Natural killer cell (primary cell): ENCODE measurements at regions not wholly inside any gene's neighbourhood (a gene's known extent, or its start where the extent isn't known, plus 50 kb on each side); places are given as distances from the start of the nearest gene placed in this dataset.

Experiments
- ATAC-seq, 3 donors: fragments of 150-1000 bp in 2 of 3; fragments of 200-7000 bp in 1 of 3; cut with Tn5 transposase; 1 replicate in 1 of 3; 2 replicates in 2 of 3; pipeline ENCODE4 v1.10.0; 2021; ENCODE audit warnings: mild to moderate bottlenecking in 2 of 3, moderate library complexity in 2 of 3
- DNase-seq, 2 donors: peaks; one replicate each; pipeline versions ENCODE4 v3.0.0 to v3.0.0-alpha.2; 2013 to 2021; ENCODE audit warnings: mixed read lengths in 1 of 2
- H3K27ac ChIP-seq: one replicate; pipeline ENCODE4 v1.5.1; 2013; ENCODE audit warnings: mild to moderate bottlenecking, low read length
- H3K27me3 ChIP-seq: one replicate; pipeline ENCODE4 v1.6.1; 2013; ENCODE audit warnings: low read length; ENCODE audit not compliant: control insufficient read depth, insufficient read depth
- H3K36me3 ChIP-seq: one replicate; pipeline ENCODE4 v1.6.1; 2013; ENCODE audit warnings: low read length; ENCODE audit not compliant: control insufficient read depth, insufficient read depth
- H3K4me1 ChIP-seq: one replicate; pipeline ENCODE4 v1.6.1; 2013; ENCODE audit warnings: low read length; ENCODE audit not compliant: control insufficient read depth, insufficient read depth
- H3K4me3 ChIP-seq: one replicate; pipeline ENCODE4 v1.5.1; 2013; ENCODE audit warnings: low read length
- H3K9me3 ChIP-seq: one replicate; pipeline ENCODE4 v1.6.1; 2013; ENCODE audit warnings: low read length; ENCODE audit not compliant: control insufficient read depth, insufficient read depth
- H3K27ac Mint-ChIP-seq, 2 donors: one replicate each; pipeline ENCODE4 v1.8.0; 2022; ENCODE audit warnings: mild to moderate bottlenecking in 2 of 2, mixed read lengths in 2 of 2, moderate library complexity in 1 of 2
- H3K27me3 Mint-ChIP-seq, 2 donors: one replicate each; pipeline ENCODE4 v1.8.0; 2022; ENCODE audit warnings: low read depth in 2 of 2, mixed read lengths in 2 of 2
- H3K36me3 Mint-ChIP-seq: one replicate; pipeline ENCODE4 v1.8.0; 2022; ENCODE audit warnings: mixed read lengths
- H3K4me1 Mint-ChIP-seq, 2 donors: one replicate each; pipeline ENCODE4 v1.8.0; 2022; ENCODE audit warnings: mixed read lengths in 2 of 2
- H3K4me3 Mint-ChIP-seq: one replicate; pipeline ENCODE4 v1.8.0; 2022; ENCODE audit warnings: mild to moderate bottlenecking, moderate library complexity, mixed read lengths
- H3K9me3 Mint-ChIP-seq, 2 donors: one replicate each; pipeline ENCODE4 v1.8.0; 2022; ENCODE audit warnings: mixed read lengths in 2 of 2
- WGBS: methylation state at CpG from one replicate; pipeline ENCODE4 v1.1.7; 2013; ENCODE audit warnings: missing lambda C conversion rate; ENCODE audit not compliant: insufficient coverage; 5-methylcytosine and 5-hydroxymethylcytosine counted together
- intact Hi-C: fragments of 100-400 bp; cut with micrococcal nuclease; formaldehyde crosslinking; loops from one replicate; pipeline ENCODE4 v1.14.2; 2022
- TF ChIP-seq, protein P1 (sequence below): fragments of 200-600 bp; IDR thresholded peaks from one replicate; pipeline ENCODE4 v1.8.0; 2022; ENCODE audit warnings: antibody characterized with exemption

DNA sequence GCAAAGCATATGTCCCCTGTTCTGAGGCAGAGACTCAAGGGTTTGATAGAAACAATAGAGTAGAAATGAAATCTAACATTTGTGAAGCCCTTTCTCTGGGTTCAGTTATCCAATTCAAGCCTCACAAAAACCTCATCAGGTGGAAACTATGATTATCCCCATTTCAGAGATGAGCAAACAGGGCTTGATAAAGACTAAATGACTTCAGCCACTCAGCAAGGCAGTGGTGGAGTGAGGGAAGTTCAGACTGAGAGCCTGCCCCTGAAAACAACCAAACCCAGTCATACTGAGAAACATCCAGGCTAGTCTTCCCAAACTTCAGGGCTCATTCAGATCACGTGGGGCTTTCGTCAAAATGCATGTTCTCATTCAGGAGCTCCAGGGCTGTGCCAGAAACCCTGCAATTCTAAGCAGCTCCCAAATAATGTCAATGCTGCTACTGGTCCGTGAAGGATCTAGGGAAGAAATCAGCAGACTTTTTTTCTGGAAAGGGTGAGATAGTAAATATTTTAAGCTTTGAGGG, 109.6 kb upstream of the KIT start:
- TF ChIP-seq, protein P1, sequence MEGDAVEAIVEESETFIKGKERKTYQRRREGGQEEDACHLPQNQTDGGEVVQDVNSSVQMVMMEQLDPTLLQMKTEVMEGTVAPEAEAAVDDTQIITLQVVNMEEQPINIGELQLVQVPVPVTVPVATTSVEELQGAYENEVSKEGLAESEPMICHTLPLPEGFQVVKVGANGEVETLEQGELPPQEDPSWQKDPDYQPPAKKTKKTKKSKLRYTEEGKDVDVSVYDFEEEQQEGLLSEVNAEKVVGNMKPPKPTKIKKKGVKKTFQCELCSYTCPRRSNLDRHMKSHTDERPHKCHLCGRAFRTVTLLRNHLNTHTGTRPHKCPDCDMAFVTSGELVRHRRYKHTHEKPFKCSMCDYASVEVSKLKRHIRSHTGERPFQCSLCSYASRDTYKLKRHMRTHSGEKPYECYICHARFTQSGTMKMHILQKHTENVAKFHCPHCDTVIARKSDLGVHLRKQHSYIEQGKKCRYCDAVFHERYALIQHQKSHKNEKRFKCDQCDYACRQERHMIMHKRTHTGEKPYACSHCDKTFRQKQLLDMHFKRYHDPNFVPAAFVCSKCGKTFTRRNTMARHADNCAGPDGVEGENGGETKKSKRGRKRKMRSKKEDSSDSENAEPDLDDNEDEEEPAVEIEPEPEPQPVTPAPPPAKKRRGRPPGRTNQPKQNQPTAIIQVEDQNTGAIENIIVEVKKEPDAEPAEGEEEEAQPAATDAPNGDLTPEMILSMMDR, result no peak
- 76% methylated on average over 3 of the region's 3 CpGs for WGBS
- H3K4me1 Mint-ChIP-seq, result no peaks in the 10 kb centered on the region
- Histone ChIP-seq H3K4me3 (no peak overlapping the region), H3K36me3 (no peaks in the 10 kb centered on the region), H3K27me3 (no peaks in the 10 kb centered on the region), H3K4me1 (no peaks in the 10 kb centered on the region), H3K9me3 (no peaks in the 10 kb centered on the region), H3K27ac (no peak overlapping the region)
- ATAC-seq, result no peak
- H3K27ac Mint-ChIP-seq, result no peak overlapping the region
- H3K9me3 Mint-ChIP-seq, result no peaks in the 10 kb centered on the region
- DNase-seq, result no peak
- no peaks in the 10 kb centered on the region for H3K36me3 Mint-ChIP-seq
- H3K27me3 Mint-ChIP-seq, result peaks cover 0 to 3% of the 10 kb centered on the region in 2 donors
- intact Hi-C loops, result no loop called here
- no peak overlapping the region for H3K4me3 Mint-ChIP-seq

DNA sequence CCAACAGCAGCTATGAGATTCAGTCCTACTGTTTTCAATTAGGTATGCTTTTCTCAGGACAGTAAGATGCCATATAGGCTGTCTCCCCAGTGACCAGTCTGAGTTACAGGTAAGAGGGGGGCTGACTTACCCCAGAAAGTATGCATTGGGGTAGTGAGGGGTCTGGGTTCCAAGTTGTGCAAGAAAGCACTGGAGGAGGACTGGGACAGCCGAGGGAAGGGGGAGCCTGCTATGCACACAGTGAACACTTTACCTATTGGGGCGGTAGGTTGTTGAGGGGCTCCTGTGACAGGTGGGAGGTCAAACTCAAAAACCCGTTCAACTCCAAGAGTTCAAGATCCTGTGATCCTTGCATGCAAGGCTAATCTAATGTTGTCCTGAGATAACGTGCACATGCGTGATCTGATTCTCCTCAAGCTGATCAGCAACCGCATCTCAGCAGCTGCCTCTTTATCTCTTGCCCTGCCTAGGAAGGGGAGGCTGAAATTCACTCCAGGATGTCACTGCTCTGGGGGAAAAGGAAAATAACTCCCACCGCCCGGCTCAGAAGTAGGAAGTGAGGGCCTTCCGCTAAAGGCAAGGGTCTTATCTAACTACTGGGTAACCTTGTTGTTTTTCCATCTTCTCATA, 108.8 kb upstream of the KIT start:
- Histone ChIP-seq H3K27ac (no peak overlapping the region), H3K27me3 (no peaks in the 10 kb centered on the region), H3K36me3 (no peaks in the 10 kb centered on the region), H3K4me1 (no peaks in the 10 kb centered on the region), H3K4me3 (no peak overlapping the region), H3K9me3 (no peaks in the 10 kb centered on the region)
- ATAC-seq, result no peak
- DNase-seq, result no peak
- no peak overlapping the region for H3K27ac Mint-ChIP-seq
- peaks cover 0 to 3% of the 10 kb centered on the region in 2 donors for H3K27me3 Mint-ChIP-seq
- TF ChIP-seq, protein P1, result no peak
- no peak overlapping the region for H3K4me3 Mint-ChIP-seq
- 90% methylated on average over 9 of the region's 9 CpGs for WGBS
- no peaks in the 10 kb centered on the region for H3K4me1 Mint-ChIP-seq
- H3K9me3 Mint-ChIP-seq, result no peaks in the 10 kb centered on the region
- intact Hi-C loops, result no loop called here
- H3K36me3 Mint-ChIP-seq, result no peaks in the 10 kb centered on the region

DNA sequence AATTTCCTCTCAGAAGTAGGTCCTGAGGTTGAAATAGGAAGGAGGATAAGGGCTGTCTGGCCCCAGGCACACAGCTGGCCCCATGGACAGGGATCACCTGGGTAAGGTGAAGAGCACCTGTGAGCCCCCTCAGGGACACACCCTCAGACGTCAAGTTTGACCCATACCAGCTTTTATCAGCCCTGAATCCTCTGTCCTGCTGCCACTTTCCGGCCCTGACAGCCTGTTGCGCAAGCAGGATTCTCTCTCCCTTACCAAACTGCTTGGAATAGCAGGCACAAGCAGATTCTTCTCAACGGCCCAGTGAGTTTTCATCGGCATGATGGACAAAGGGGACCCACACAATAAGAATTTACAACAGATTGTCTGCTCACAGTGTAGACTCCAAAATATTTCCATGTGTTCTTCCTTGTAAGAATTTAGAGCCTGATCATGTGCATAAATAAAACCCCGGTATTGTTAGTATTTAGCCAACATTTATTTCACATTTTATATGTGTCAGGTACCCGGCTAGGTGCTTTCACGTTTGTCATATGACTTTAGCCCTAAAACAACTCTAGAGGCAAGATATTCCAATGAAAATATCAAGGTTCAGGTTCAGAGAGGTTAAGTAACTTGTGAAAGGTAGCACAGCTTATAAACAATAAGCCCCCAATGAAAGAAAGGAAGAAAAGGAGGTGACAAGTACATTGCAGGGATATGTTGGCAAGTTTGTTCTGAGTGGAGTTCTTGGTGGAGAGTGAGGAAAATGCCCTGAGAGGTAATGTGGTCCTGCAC, 107.2 kb upstream of the KIT start:
- H3K36me3 Mint-ChIP-seq, result no peaks in the 10 kb centered on the region
- Histone ChIP-seq H3K9me3 (no peaks in the 10 kb centered on the region), H3K27me3 (no peaks in the 10 kb centered on the region), H3K4me3 (no peak overlapping the region), H3K4me1 (no peaks in the 10 kb centered on the region), H3K36me3 (no peaks in the 10 kb centered on the region), H3K27ac (no peak overlapping the region)
- no peak for DNase-seq
- TF ChIP-seq, protein P1, result no peak
- H3K4me1 Mint-ChIP-seq, result no peaks in the 10 kb centered on the region
- H3K9me3 Mint-ChIP-seq, result no peaks in the 10 kb centered on the region
- ATAC-seq, result no peak
- no peak overlapping the region for H3K4me3 Mint-ChIP-seq
- H3K27me3 Mint-ChIP-seq, result peaks cover 0 to 3% of the 10 kb centered on the region in 2 donors
- WGBS, result 84% methylated on average over 8 of the region's 8 CpGs
- intact Hi-C loops, result no loop called here
- H3K27ac Mint-ChIP-seq, result no peak overlapping the region
